Chondrocyte (in vitro differentiated cells): ENCODE measurements at regions not wholly inside any gene's neighbourhood (a gene's known extent, or its start where the extent isn't known, plus 50 kb on each side); places are given as distances from the start of the nearest gene placed in this dataset.
A peak's percentile ranks its signal among the peaks of the same experiment; 100 is the strongest.

ENCODE experiments used
- DNase-seq: peaks from one replicate; pipeline ENCODE4 v3.0.0; 2021; ENCODE audit warnings: mixed read lengths, low spot score
- H3K27ac Mint-ChIP-seq: one replicate; pipeline ENCODE4 v1.8.0; 2021; ENCODE audit warnings: mild to moderate bottlenecking, moderate library complexity, mixed read lengths; ENCODE audit not compliant: unreplicated experiment
- H3K27me3 Mint-ChIP-seq: 2 replicates; pipeline ENCODE4 v1.8.0; 2021; ENCODE audit warnings: low read depth, mixed read lengths
- H3K36me3 Mint-ChIP-seq: 2 replicates; pipeline ENCODE4 v1.8.0; 2021; ENCODE audit warnings: low read depth, mixed read lengths
- H3K4me1 Mint-ChIP-seq: 2 replicates; pipeline ENCODE4 v1.8.0; 2021; ENCODE audit warnings: low read depth, mild to moderate bottlenecking, mixed read lengths
- H3K4me3 Mint-ChIP-seq: one replicate; pipeline ENCODE4 v1.8.0; 2021; ENCODE audit warnings: mild to moderate bottlenecking, moderate library complexity, mixed read lengths; ENCODE audit not compliant: unreplicated experiment
- H3K9me3 Mint-ChIP-seq: 2 replicates; pipeline ENCODE4 v1.8.0; 2021; ENCODE audit warnings: low read depth, mixed read lengths
- CTCF ChIP-seq: fragments of 200-600 bp; sonication (generic); IDR thresholded peaks from 2 replicates; pipeline ENCODE4 v1.5.0; 2021; ENCODE audit warnings: antibody characterized with exemption, mild to moderate bottlenecking, moderate library complexity

GRCh38 chr9:91162784-91163443 is 198.8 kb downstream of the AUH start:
- Mint-ChIP-seq H3K27me3 (no peaks in the 10 kb centered on the region), H3K4me1 (peaks cover 51% of the 10 kb centered on the region), H3K36me3 (no peaks in the 10 kb centered on the region), H3K9me3 (no peaks in the 10 kb centered on the region), H3K4me3 (no peak overlapping the region), H3K27ac (peak overlapping the region; percentile 85)
- no peak for TF ChIP-seq CTCF
- DNase-seq = no peak

GRCh38 chr9:91163444-91163772 is 198.3 kb downstream of the AUH start:
- Mint-ChIP-seq H3K36me3 (no peaks in the 10 kb centered on the region), H3K27ac (no peak overlapping the region), H3K9me3 (no peaks in the 10 kb centered on the region), H3K27me3 (no peaks in the 10 kb centered on the region), H3K4me3 (no peak overlapping the region), H3K4me1 (peaks cover 51% of the 10 kb centered on the region)
- no peak for TF ChIP-seq CTCF
- DNase-seq = no peak

- Mint-ChIP-seq H3K4me1 (peaks cover 51% of the 10 kb centered on the region), H3K27me3 (no peaks in the 10 kb centered on the region), H3K27ac (no peak overlapping the region), H3K36me3 (no peaks in the 10 kb centered on the region), H3K9me3 (no peaks in the 10 kb centered on the region), H3K4me3 (no peak overlapping the region)
- no peak for DNase-seq
- no peak for TF ChIP-seq CTCF
These were observed 197.8 kb downstream of the AUH start for GRCh38 chr9:91163773-91164471.
